ENCODE measurements at regions not wholly inside any gene's neighbourhood (a gene's known extent, or its start where the extent isn't known, plus 50 kb on each side); places are given as distances from the start of the nearest gene placed in this dataset.

DNA sequence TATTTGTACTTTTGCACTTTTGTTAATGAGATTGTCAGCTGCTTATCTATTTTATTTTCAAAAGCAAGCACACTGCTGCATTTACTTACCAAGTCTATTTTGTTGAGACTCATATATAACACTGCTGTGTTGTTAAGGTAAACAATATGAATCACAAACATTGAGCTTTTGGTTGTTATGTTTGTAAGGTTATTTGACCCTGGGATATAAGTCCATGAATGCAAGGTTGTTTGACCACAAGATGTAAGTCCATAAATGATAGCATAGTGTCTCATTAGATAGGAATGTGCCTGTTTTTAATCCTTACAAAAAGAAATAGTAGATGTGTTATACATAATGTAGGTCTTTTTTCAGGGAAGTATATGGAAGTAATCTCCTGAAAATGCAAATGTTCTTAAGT lies 845.9 kb downstream of the CDH9 start:
- TF ChIP-seq, protein P1, sequence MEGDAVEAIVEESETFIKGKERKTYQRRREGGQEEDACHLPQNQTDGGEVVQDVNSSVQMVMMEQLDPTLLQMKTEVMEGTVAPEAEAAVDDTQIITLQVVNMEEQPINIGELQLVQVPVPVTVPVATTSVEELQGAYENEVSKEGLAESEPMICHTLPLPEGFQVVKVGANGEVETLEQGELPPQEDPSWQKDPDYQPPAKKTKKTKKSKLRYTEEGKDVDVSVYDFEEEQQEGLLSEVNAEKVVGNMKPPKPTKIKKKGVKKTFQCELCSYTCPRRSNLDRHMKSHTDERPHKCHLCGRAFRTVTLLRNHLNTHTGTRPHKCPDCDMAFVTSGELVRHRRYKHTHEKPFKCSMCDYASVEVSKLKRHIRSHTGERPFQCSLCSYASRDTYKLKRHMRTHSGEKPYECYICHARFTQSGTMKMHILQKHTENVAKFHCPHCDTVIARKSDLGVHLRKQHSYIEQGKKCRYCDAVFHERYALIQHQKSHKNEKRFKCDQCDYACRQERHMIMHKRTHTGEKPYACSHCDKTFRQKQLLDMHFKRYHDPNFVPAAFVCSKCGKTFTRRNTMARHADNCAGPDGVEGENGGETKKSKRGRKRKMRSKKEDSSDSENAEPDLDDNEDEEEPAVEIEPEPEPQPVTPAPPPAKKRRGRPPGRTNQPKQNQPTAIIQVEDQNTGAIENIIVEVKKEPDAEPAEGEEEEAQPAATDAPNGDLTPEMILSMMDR (IDR thresholded peaks at IDR 0.05; ENCODE audit: insufficient read depth, low read depth, low read length) = no peak
- TF ChIP-seq EZH2 (IDR thresholded peaks at IDR 0.05; ENCODE audit: insufficient read depth, low read length) = no peak

Data from astrocyte (in vitro differentiated cells and primary cell).